Smooth muscle cell (in vitro differentiated cells): ENCODE measurements at regions not wholly inside any gene's neighbourhood (a gene's known extent, or its start where the extent isn't known, plus 50 kb on each side); places are given as distances from the start of the nearest gene placed in this dataset.

Experiments
- DNase-seq: peaks from one replicate; lab custom pipeline; 2025; ENCODE audit not compliant: unreplicated experiment; lab: John Stamatoyannopoulos, UW
- H2AFZ ChIP-seq: fragments of 200-600 bp; sonication (generic); 2 replicates; pipeline ENCODE4 v1.6.0; 2016; ENCODE audit warnings: antibody characterized with exemption, low read depth, mild to moderate bottlenecking
- H3F3A ChIP-seq: fragments of 200-600 bp; sonication (generic); 2 replicates; pipeline ENCODE4 v1.6.0; 2017; ENCODE audit warnings: antibody characterized with exemption, low read depth
- H3K27ac ChIP-seq: fragments of 200-600 bp; sonication (generic); 2 replicates; pipeline ENCODE4 v1.5.1; 2016; ENCODE audit warnings: low read depth, mild to moderate bottlenecking
- H3K27me3 ChIP-seq: fragments of 200-600 bp; sonication (generic); 2 replicates; pipeline ENCODE4 v1.6.1; 2016; ENCODE audit warnings: low read depth, mild to moderate bottlenecking
- H3K36me3 ChIP-seq: fragments of 200-600 bp; sonication (generic); 2 replicates; pipeline ENCODE4 v1.5.1; 2016; ENCODE audit warnings: low read depth
- H3K4me1 ChIP-seq: fragments of 200-600 bp; sonication (generic); 2 replicates; pipeline ENCODE4 v1.5.1; 2016; ENCODE audit warnings: low read depth
- H3K4me2 ChIP-seq: fragments of 200-600 bp; sonication (generic); 2 replicates; pipeline ENCODE4 v1.6.0; 2016; ENCODE audit warnings: mild to moderate bottlenecking
- H3K4me3 ChIP-seq: fragments of 200-600 bp; sonication (generic); 2 replicates; pipeline ENCODE4 v1.5.1; 2016; ENCODE audit warnings: mild to moderate bottlenecking
- H3K79me2 ChIP-seq: fragments of 200-600 bp; sonication (generic); 2 replicates; pipeline ENCODE4 v1.6.0; 2016; ENCODE audit warnings: low read depth, mild to moderate bottlenecking
- H3K9ac ChIP-seq: fragments of 200-600 bp; sonication (generic); 2 replicates; pipeline ENCODE4 v1.6.0; 2016; ENCODE audit warnings: low read depth
- H3K9me3 ChIP-seq: fragments of 200-600 bp; sonication (generic); replicated peaks from 2 replicates; pipeline ENCODE4 v1.5.1; 2016; ENCODE audit warnings: low read depth
- H4K20me1 ChIP-seq: fragments of 200-600 bp; sonication (generic); 2 replicates; pipeline ENCODE4 v1.6.0; 2016; ENCODE audit warnings: low read depth
- CTCF ChIP-seq: fragments of 200-600 bp; sonication (generic); IDR thresholded peaks from 2 replicates; pipeline ENCODE4 v1.5.1; 2017; ENCODE audit warnings: borderline replicate concordance, mild to moderate bottlenecking, antibody characterized with exemption; ENCODE audit not compliant: insufficient read depth, poor library complexity, severe bottlenecking
- WGBS: methylation state at CpG from one replicate; pipeline ENCODE4 v1.1.7; 2016; ENCODE audit warnings: low lambda C conversion rate; 5-methylcytosine and 5-hydroxymethylcytosine counted together

- DNase-seq: no peak
- Histone ChIP-seq H3K4me3 (no peak overlapping the region), H3K9me3 (no peaks in the 10 kb centered on the region), H4K20me1 (no peaks in the 10 kb centered on the region), H3K79me2 (no peaks in the 10 kb centered on the region), H3K4me2 (no peak overlapping the region), H3K27me3 (no peaks in the 10 kb centered on the region), H3K4me1 (no peaks in the 10 kb centered on the region), H2AFZ (peak overlapping the region; percentile 36), H3K27ac (no peak overlapping the region), H3K9ac (no peak overlapping the region), H3K36me3 (no peaks in the 10 kb centered on the region), H3F3A (no peaks in the 10 kb centered on the region)
- 90% methylated on average over 4 of the region's 4 CpGs for WGBS
- no peak for TF ChIP-seq CTCF
Observed at GRCh38 chr2:107414376-107414775, 412.3 kb upstream of the RGPD4 start.

- Histone ChIP-seq H3K27ac (no peak overlapping the region), H3K36me3 (no peaks in the 10 kb centered on the region), H3K4me1 (no peaks in the 10 kb centered on the region), H4K20me1 (no peaks in the 10 kb centered on the region), H2AFZ (no peak overlapping the region), H3F3A (no peaks in the 10 kb centered on the region), H3K9me3 (no peaks in the 10 kb centered on the region), H3K79me2 (no peaks in the 10 kb centered on the region), H3K4me2 (no peak overlapping the region), H3K9ac (no peak overlapping the region), H3K4me3 (no peak overlapping the region), H3K27me3 (no peaks in the 10 kb centered on the region)
- WGBS: 18% methylated on average over 3 of the region's 3 CpGs
- no peak for TF ChIP-seq CTCF
- no peak for DNase-seq
Observed at GRCh38 chr2:107418708-107419107, 408.0 kb upstream of the RGPD4 start.

GRCh38 chr2:107419191-107419590 lies 407.5 kb upstream of the RGPD4 start:
- H3K36me3 ChIP-seq: no peaks in the 10 kb centered on the region
- H3K4me2 ChIP-seq: no peak overlapping the region
- H4K20me1 ChIP-seq: no peaks in the 10 kb centered on the region

More at GRCh38 chr2:107419191-107419590, 407.5 kb upstream of the RGPD4 start:
- Histone ChIP-seq H3F3A (no peaks in the 10 kb centered on the region), H3K4me1 (no peaks in the 10 kb centered on the region), H3K79me2 (no peaks in the 10 kb centered on the region), H3K9me3 (no peaks in the 10 kb centered on the region), H3K27me3 (no peaks in the 10 kb centered on the region), H3K4me3 (no peak overlapping the region), H3K27ac (no peak overlapping the region), H3K9ac (no peak overlapping the region), H2AFZ (no peak overlapping the region)
- whole genome bisulfite sequencing: 100% methylated on average over 1 of the region's 1 CpG
- DNase-seq: no peak
- TF ChIP-seq CTCF: no peak
